ENCODE measurements at regions not wholly inside any gene's neighbourhood (a gene's known extent, or its start where the extent isn't known, plus 50 kb on each side); places are given as distances from the start of the nearest gene placed in this dataset.

DNA sequence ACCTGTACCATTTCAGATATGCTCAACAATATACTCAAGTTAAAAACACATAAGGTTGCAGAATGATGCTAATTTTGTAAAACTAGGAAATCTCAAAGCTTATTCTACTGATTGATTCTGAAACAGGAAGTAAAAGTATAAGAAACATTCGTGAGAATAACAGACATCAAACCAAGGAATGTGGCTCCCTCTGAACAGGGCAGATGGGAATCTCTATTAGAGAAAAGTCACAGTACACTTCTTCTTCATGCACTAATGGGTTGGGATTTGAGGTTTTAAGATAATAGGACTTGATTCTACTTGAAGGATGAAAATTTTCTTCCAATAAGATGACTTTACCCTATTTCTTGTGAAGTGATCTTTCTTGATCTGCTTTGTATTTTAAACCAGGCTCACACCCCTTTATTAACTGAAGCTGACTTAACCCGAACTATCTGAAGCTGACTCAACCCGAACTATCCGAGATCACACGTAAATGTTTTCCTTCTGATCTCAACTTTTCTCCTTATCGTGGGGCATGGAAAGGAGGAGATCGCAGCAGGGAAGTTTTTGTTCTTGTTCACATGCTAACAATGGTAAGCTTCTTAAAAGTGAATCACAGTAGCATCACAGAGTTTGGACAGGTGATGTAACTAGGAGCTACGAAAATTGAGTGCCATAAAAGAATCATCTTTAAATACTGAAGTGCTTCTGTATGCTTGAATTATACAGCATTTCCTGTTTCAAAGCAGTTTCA, 363.1 kb upstream of the ZFP42 start:
- no peak for ATAC-seq
- no peak overlapping the region for H3K27ac ChIP-seq (ENCODE audit: extremely low read length, insufficient read depth, low read length)
- intact Hi-C loops (cut with micrococcal nuclease; ENCODE audit: unreplicated experiment) (no loop called here), in situ Hi-C loops (cut with HindIII; ENCODE audit: extremely low pct_ligation_motif_present, low pct_unique_long_range_greater_than_20kb) (no loop called here)
- TF ChIP-seq, protein P1, sequence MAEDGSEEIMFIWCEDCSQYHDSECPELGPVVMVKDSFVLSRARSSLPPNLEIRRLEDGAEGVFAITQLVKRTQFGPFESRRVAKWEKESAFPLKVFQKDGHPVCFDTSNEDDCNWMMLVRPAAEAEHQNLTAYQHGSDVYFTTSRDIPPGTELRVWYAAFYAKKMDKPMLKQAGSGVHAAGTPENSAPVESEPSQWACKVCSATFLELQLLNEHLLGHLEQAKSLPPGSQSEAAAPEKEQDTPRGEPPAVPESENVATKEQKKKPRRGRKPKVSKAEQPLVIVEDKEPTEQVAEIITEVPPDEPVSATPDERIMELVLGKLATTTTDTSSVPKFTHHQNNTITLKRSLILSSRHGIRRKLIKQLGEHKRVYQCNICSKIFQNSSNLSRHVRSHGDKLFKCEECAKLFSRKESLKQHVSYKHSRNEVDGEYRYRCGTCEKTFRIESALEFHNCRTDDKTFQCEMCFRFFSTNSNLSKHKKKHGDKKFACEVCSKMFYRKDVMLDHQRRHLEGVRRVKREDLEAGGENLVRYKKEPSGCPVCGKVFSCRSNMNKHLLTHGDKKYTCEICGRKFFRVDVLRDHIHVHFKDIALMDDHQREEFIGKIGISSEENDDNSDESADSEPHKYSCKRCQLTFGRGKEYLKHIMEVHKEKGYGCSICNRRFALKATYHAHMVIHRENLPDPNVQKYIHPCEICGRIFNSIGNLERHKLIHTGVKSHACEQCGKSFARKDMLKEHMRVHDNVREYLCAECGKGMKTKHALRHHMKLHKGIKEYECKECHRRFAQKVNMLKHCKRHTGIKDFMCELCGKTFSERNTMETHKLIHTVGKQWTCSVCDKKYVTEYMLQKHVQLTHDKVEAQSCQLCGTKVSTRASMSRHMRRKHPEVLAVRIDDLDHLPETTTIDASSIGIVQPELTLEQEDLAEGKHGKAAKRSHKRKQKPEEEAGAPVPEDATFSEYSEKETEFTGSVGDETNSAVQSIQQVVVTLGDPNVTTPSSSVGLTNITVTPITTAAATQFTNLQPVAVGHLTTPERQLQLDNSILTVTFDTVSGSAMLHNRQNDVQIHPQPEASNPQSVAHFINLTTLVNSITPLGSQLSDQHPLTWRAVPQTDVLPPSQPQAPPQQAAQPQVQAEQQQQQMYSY (CRISPR knock-in tag; IDR thresholded peaks at IDR 0.05), result no peak
- TF ChIP-seq WIZ (CRISPR knock-in tag; IDR thresholded peaks at IDR 0.05), result no peak
- TF ChIP-seq ZNF292 (CRISPR knock-in tag; IDR thresholded peaks at IDR 0.05; ENCODE audit: borderline replicate concordance, low read depth), result no peak
- TF ChIP-seq, protein P2, sequence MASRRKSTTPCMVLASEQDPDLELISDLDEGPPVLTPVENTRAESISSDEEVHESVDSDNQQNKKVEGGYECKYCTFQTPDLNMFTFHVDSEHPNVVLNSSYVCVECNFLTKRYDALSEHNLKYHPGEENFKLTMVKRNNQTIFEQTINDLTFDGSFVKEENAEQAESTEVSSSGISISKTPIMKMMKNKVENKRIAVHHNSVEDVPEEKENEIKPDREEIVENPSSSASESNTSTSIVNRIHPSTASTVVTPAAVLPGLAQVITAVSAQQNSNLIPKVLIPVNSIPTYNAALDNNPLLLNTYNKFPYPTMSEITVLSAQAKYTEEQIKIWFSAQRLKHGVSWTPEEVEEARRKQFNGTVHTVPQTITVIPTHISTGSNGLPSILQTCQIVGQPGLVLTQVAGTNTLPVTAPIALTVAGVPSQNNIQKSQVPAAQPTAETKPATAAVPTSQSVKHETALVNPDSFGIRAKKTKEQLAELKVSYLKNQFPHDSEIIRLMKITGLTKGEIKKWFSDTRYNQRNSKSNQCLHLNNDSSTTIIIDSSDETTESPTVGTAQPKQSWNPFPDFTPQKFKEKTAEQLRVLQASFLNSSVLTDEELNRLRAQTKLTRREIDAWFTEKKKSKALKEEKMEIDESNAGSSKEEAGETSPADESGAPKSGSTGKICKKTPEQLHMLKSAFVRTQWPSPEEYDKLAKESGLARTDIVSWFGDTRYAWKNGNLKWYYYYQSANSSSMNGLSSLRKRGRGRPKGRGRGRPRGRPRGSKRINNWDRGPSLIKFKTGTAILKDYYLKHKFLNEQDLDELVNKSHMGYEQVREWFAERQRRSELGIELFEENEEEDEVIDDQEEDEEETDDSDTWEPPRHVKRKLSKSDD (CRISPR knock-in tag; IDR thresholded peaks at IDR 0.05; ENCODE audit: low read depth), result no peak
- TF ChIP-seq, protein P3, sequence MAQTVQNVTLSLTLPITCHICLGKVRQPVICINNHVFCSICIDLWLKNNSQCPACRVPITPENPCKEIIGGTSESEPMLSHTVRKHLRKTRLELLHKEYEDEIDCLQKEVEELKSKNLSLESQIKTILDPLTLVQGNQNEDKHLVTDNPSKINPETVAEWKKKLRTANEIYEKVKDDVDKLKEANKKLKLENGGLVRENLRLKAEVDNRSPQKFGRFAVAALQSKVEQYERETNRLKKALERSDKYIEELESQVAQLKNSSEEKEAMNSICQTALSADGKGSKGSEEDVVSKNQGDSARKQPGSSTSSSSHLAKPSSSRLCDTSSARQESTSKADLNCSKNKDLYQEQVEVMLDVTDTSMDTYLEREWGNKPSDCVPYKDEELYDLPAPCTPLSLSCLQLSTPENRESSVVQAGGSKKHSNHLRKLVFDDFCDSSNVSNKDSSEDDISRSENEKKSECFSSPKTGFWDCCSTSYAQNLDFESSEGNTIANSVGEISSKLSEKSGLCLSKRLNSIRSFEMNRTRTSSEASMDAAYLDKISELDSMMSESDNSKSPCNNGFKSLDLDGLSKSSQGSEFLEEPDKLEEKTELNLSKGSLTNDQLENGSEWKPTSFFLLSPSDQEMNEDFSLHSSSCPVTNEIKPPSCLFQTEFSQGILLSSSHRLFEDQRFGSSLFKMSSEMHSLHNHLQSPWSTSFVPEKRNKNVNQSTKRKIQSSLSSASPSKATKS (CRISPR knock-in tag; IDR thresholded peaks at IDR 0.05), result no peak
- TF ChIP-seq, protein P4, sequence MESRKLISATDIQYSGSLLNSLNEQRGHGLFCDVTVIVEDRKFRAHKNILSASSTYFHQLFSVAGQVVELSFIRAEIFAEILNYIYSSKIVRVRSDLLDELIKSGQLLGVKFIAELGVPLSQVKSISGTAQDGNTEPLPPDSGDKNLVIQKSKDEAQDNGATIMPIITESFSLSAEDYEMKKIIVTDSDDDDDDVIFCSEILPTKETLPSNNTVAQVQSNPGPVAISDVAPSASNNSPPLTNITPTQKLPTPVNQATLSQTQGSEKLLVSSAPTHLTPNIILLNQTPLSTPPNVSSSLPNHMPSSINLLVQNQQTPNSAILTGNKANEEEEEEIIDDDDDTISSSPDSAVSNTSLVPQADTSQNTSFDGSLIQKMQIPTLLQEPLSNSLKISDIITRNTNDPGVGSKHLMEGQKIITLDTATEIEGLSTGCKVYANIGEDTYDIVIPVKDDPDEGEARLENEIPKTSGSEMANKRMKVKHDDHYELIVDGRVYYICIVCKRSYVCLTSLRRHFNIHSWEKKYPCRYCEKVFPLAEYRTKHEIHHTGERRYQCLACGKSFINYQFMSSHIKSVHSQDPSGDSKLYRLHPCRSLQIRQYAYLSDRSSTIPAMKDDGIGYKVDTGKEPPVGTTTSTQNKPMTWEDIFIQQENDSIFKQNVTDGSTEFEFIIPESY (CRISPR knock-in tag; IDR thresholded peaks at IDR 0.05), result no peak
- BruUV-seq (replicated peaks), result no TSS peak
- no peaks in the 10 kb centered on the region for H4K20me1 ChIP-seq (ENCODE audit: insufficient read depth, low read length)
- WGBS (ENCODE audit: low lambda C conversion rate), result 0% methylated on average over 8 of the region's 8 CpGs
- H3K9me3 ChIP-seq (ENCODE audit: low read length), result no peaks in the 10 kb centered on the region
- no peak overlapping the region for H2AFZ ChIP-seq (ENCODE audit: low read length)
- no peaks in the 10 kb centered on the region for H3K4me1 ChIP-seq (ENCODE audit: insufficient read depth, low read length)
- ChIA-PET POLR2A (no interaction called here), CTCF (ENCODE audit: low intra/inter-chr PET ratio, low total read pairs) (no interaction called here)
- H3K4me3 ChIP-seq (replicated peaks in 1 of 3; ENCODE audit: insufficient read depth in 1 of 3, low read depth in 2 of 3, low read length in 3 of 3), result no peak overlapping the region
- H3K36me3 ChIP-seq (replicated peaks in 1 of 2; ENCODE audit: control insufficient read depth in 1 of 2, insufficient read depth in 2 of 2, low read length in 2 of 2), result no peaks in the 10 kb centered on the region
- no peak overlapping the region for H3K9ac ChIP-seq (ENCODE audit: insufficient read depth, low read depth, low read length)
- no peaks in the 10 kb centered on the region for H3K79me2 ChIP-seq (ENCODE audit: insufficient read depth, low read length)
- no peak for FAIRE-seq
- H3K27me3 ChIP-seq (ENCODE audit: control insufficient read depth in 1 of 2, insufficient read depth in 2 of 2, low read length in 2 of 2), result no peaks in the 10 kb centered on the region
- no peak for DNase-seq (ENCODE audit: low spot score)
- H3K4me2 ChIP-seq (ENCODE audit: low read depth, low read length), result no peak overlapping the region
